Panc1 (cell line): ENCODE measurements at regions not wholly inside any gene's neighbourhood (a gene's known extent, or its start where the extent isn't known, plus 50 kb on each side); places are given as distances from the start of the nearest gene placed in this dataset.

Experiments used
- ATAC-seq: fragments of 200-7000 bp; cut with Tn5 transposase; 2 replicates; pipeline ENCODE4 v1.9.1; 2020; ENCODE audit warnings: mild to moderate bottlenecking, moderate library complexity
- BruUV-seq: library from RNA; stranded (reverse); fragments of 400-500 nt; replicated peaks from 2 replicates; lab custom pipeline; 2021; lab: Mats Ljungman, UMichigan
- CTCF ChIA-PET: fragments of 300-600 bp; sonication (Branson Sonifier 250); formaldehyde crosslinking; loops from one replicate; lab custom pipeline; 2022; ENCODE audit warnings: antibody characterized with exemption; lab: Charles Lee
- POLR2A ChIA-PET: fragments of 300-600 bp; sonication (Branson Sonifier 250); formaldehyde crosslinking; loops from one replicate; lab custom pipeline; 2022; ENCODE audit warnings: antibody characterized with exemption; lab: Charles Lee
- DNase-seq: peaks from one replicate; pipeline ENCODE4 v3.0.0-alpha.2; 2010; ENCODE audit warnings: low read depth, low spot score
- H3K27ac ChIP-seq: 2 replicates; pipeline ENCODE4 v1.5.1; 2011; ENCODE audit warnings: mild to moderate bottlenecking, low read length, inconsistent platforms
- H3K27me3 ChIP-seq: fragments of 200-500 bp; sonication (Bioruptor generic); 2 replicates; pipeline ENCODE4 v1.6.0; 2014; ENCODE audit warnings: low read length, inconsistent platforms; ENCODE audit not compliant: control insufficient read depth, insufficient read depth
- H3K36me3 ChIP-seq: fragments of 200-500 bp; sonication (Bioruptor generic); 2 replicates; pipeline ENCODE4 v1.5.1; 2014; ENCODE audit warnings: inconsistent platforms, mild to moderate bottlenecking, low read length, moderate library complexity; ENCODE audit not compliant: control insufficient read depth, insufficient read depth
- H3K4me1 ChIP-seq: 2 replicates; pipeline ENCODE4 v1.5.1; 2011; ENCODE audit warnings: inconsistent platforms, mild to moderate bottlenecking, low read length, moderate library complexity; ENCODE audit not compliant: control insufficient read depth, insufficient read depth
- H3K4me3 ChIP-seq, 2 experiments: 2 replicates each; pipeline ENCODE4 v1.5.1; 2011 to 2012; ENCODE audit warnings: low read depth in 2 of 2, low read length in 2 of 2, mild to moderate bottlenecking in 2 of 2, inconsistent platforms in 1 of 2, moderate library complexity in 1 of 2
- H3K9me3 ChIP-seq: fragments of 200-500 bp; sonication (Bioruptor generic); 2 replicates; pipeline ENCODE4 v1.5.1; 2014; ENCODE audit warnings: low read depth, mild to moderate bottlenecking, inconsistent platforms, low read length, moderate library complexity; ENCODE audit not compliant: control insufficient read depth, insufficient read depth
- CTCF ChIP-seq: fragments of 450-650 bp; IDR thresholded peaks from 2 replicates; pipeline ENCODE4 v1.5.1; 2017; ENCODE audit warnings: mild to moderate bottlenecking
- POLR2AphosphoS5 ChIP-seq: IDR thresholded peaks from 2 replicates; pipeline ENCODE4 v1.6.1; 2012; ENCODE audit warnings: mild to moderate bottlenecking, low read depth, low read length, moderate library complexity
- REST ChIP-seq, 2 experiments: IDR thresholded peaks; 2 replicates each; pipeline ENCODE4 v1.6.1; 2011 to 2012; ENCODE audit warnings: low read depth in 2 of 2, control low read depth in 1 of 2, low read length in 1 of 2, mild to moderate bottlenecking in 1 of 2, moderate library complexity in 1 of 2; ENCODE audit not compliant: insufficient read depth in 1 of 2
- SIN3A ChIP-seq: IDR thresholded peaks from 2 replicates; pipeline ENCODE4 v1.6.1; 2012; ENCODE audit warnings: low read depth, mild to moderate bottlenecking, low read length, moderate library complexity, borderline replicate concordance; ENCODE audit not compliant: insufficient read depth
- TCF7L2 ChIP-seq: IDR thresholded peaks from 2 replicates; pipeline ENCODE4 v1.6.1; 2011; ENCODE audit warnings: mild to moderate bottlenecking, low read depth, low read length, inconsistent platforms
- in situ Hi-C: cut with HindIII; loops from 2 replicates; pipeline ENCODE4 v1.10.0; 2016; ENCODE audit warnings: low sequenced_read_pairs, low pct_unique_long_range_greater_than_20kb
- intact Hi-C: fragments of 100-400 bp; cut with micrococcal nuclease; formaldehyde crosslinking; loops from one replicate; pipeline ENCODE4 v1.10.0; 2022; ENCODE audit not compliant: unreplicated experiment

- H3K4me1 ChIP-seq: no peaks in the 10 kb centered on the region
- TF ChIP-seq CTCF: no peak
- no peak for TF ChIP-seq SIN3A
- no peak for TF ChIP-seq REST (IDR thresholded peaks at IDR 0.05; ENCODE audit: insufficient read depth in 1 of 2, low read depth in 2 of 2, low read length in 1 of 2)
- no peak for TF ChIP-seq POLR2AphosphoS5
- no peak for TF ChIP-seq TCF7L2
- POLR2A ChIA-PET: no interaction called here
- BruUV-seq: no TSS peak
- ATAC-seq (no peak), DNase-seq (no peak)
- no peaks in the 10 kb centered on the region for H3K27me3 ChIP-seq
- no peak overlapping the region for H3K27ac ChIP-seq
- no peaks in the 10 kb centered on the region for H3K9me3 ChIP-seq
- no peak overlapping the region for H3K4me3 ChIP-seq
- intact Hi-C loops (no loop called here), in situ Hi-C loops (no loop called here)
- CTCF ChIA-PET: no interaction called here
- no peaks in the 10 kb centered on the region for H3K36me3 ChIP-seq
Measured at GRCh38 chr18:66328296-66328878, 275.5 kb downstream of the CDH19 start.

- CTCF ChIA-PET: no interaction called here
- intact Hi-C loops: no loop called here
Measured at GRCh38 chr18:66325251-66325650, 278.6 kb downstream of the CDH19 start.

More at GRCh38 chr18:66325251-66325650, 278.6 kb downstream of the CDH19 start:
- ATAC-seq: no peak
- no peaks in the 10 kb centered on the region for H3K36me3 ChIP-seq
- DNase-seq: no peak
- no peaks in the 10 kb centered on the region for H3K9me3 ChIP-seq
- in situ Hi-C loops: no loop called here
- no peak overlapping the region for H3K27ac ChIP-seq
- H3K4me3 ChIP-seq: no peak overlapping the region
- TF ChIP-seq TCF7L2: no peak
- TF ChIP-seq SIN3A: no peak
- no peak for TF ChIP-seq POLR2AphosphoS5
- no peak for TF ChIP-seq REST (IDR thresholded peaks at IDR 0.05; ENCODE audit: insufficient read depth in 1 of 2, low read depth in 2 of 2, low read length in 1 of 2)
- TF ChIP-seq CTCF: no peak
- H3K27me3 ChIP-seq: no peaks in the 10 kb centered on the region
- BruUV-seq: no TSS peak
- no peaks in the 10 kb centered on the region for H3K4me1 ChIP-seq
- POLR2A ChIA-PET: no interaction called here
